Activated naive CD8-positive, alpha-beta T cell (primary cell): ENCODE measurements at regions not wholly inside any gene's neighbourhood (a gene's known extent, or its start where the extent isn't known, plus 50 kb on each side); places are given as distances from the start of the nearest gene placed in this dataset.

ENCODE experiments used
- H3K27ac Mint-ChIP-seq: one replicate; pipeline ENCODE4 v1.8.0; 2021; ENCODE audit warnings: mixed read lengths
- H3K27me3 Mint-ChIP-seq: one replicate; pipeline ENCODE4 v1.8.0; 2021; ENCODE audit warnings: mixed read lengths
- H3K36me3 Mint-ChIP-seq: one replicate; pipeline ENCODE4 v1.8.0; 2021; ENCODE audit warnings: mixed read lengths
- H3K4me1 Mint-ChIP-seq: one replicate; pipeline ENCODE4 v1.8.0; 2021; ENCODE audit warnings: low read depth, mixed read lengths
- H3K4me3 Mint-ChIP-seq: one replicate; pipeline ENCODE4 v1.8.0; 2021; ENCODE audit warnings: mild to moderate bottlenecking, mixed read lengths
- H3K9me3 Mint-ChIP-seq: one replicate; pipeline ENCODE4 v1.8.0; 2021; ENCODE audit warnings: low read depth, mixed read lengths

DNA sequence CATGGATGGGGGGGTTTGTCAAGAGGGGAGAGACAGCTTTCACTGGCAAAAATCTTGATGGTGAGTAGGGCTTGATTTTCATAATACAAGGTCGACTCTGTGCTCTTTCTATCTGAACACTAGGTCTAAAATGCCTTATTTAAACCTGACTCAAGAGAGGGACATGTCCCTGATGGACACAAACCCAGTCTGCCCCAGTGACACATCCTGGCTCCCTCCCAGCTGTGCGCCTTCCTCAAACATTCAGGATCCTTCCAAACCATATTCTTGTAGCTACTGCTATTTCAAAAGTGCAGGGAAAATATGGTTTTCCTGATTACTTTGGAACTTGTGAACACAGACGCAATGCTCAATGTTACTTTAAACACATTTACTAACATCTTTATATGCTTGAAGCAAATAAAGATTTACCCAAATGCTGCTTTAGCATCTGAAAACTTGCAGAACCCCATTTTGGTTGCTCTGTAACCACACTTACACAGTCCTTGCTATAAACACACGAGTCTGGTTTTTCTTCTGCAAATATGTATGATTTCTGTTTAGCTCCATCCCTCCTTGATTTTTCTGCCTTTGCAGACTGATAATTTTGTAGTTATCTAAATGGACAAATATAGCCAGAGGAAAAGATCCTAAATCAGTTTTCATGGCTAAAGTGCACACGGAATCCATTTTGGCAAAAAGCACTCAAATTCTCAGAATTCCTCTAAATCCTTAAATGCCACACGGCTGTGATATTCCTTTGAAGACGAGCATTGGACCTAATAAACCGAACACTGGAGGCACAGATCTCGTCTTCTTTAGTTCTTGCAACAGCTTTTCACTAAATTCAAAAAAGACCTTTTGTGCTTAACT, 499.9 kb upstream of the ZFHX3 start:
- Mint-ChIP-seq H3K36me3 (no peaks in the 10 kb centered on the region), H3K4me1 (peaks cover 4% of the 10 kb centered on the region), H3K9me3 (no peaks in the 10 kb centered on the region), H3K27ac (no peak overlapping the region), H3K4me3 (no peak overlapping the region), H3K27me3 (peaks cover 34% of the 10 kb centered on the region)

DNA sequence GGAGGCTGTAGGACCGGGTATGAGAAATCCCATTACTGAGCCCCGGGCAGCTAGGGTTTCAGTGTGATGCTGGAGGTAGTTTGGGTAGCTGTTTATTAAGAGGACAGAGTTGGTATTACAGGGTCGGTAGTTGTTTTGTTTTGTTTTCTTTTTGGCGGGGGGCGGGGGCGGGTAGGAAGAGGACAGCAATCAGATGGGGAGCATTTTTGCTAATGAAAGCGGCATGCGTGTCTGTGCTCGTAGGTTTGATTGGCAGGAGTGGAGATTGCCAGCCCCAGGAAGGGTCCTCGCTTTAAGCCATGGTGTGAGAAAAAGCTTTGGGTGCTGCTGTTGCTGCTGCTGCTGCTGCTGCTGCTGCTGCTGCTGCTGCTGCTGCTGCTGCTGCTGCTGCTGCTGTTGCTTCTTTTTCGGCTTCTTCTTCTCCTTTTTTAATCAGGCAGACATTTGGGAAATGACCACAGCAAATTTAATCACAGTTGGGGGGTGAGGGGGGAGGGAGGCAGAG, 498.5 kb upstream of the ZFHX3 start:
- Mint-ChIP-seq H3K27me3 (peaks cover 40% of the 10 kb centered on the region), H3K4me3 (no peak overlapping the region), H3K36me3 (no peaks in the 10 kb centered on the region), H3K4me1 (peaks cover 4% of the 10 kb centered on the region), H3K9me3 (no peaks in the 10 kb centered on the region), H3K27ac (no peak overlapping the region)

GRCh38 chr16:73545755-73546154, 497.8 kb upstream of the ZFHX3 start:
- Mint-ChIP-seq H3K27me3 (peaks cover 40% of the 10 kb centered on the region), H3K9me3 (no peaks in the 10 kb centered on the region), H3K4me1 (peaks cover 4% of the 10 kb centered on the region), H3K27ac (no peak overlapping the region), H3K4me3 (no peak overlapping the region), H3K36me3 (no peaks in the 10 kb centered on the region)

DNA sequence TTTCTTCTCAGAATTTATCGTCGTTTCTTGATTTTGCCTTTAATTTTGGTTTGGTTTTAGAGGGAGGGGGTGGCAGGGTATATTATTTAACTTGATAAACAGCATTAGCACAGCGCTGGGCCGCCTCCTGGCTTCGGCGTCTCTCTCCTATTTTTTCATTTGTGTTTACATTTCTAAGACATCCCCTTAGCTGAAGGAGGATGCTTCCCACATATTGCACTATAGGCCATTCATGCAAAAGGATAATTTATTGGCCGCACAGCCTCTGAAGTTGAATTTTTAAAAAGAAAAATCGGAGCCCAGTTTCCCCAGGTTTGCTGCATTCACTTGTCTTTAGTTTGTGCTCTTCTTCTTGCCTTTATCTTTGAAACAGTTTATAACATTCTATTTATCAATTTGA, 497.4 kb upstream of the ZFHX3 start:
- Mint-ChIP-seq H3K9me3 (no peaks in the 10 kb centered on the region), H3K4me1 (peaks cover 4% of the 10 kb centered on the region), H3K4me3 (no peak overlapping the region), H3K27me3 (peaks cover 39% of the 10 kb centered on the region), H3K27ac (no peak overlapping the region), H3K36me3 (no peaks in the 10 kb centered on the region)

DNA sequence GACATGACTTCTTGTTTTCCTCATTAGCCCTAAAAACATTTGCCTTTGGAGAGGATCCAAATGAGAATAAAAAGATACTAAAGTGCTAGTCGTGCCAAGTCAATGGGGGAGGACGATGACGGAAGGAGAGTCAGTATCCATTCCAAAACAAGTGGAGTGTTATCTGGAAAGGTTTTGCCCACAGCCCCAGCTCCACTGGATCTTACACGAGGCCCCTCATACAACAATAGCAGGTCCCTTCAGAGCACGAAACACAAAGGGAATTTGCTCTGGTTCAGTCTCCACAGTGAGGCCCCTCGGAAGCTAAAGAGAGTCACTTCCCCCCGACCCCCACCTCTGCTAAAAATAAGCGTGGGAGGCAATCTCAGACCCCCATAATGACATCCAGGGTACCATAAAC, 496.9 kb upstream of the ZFHX3 start:
- Mint-ChIP-seq H3K27me3 (peaks cover 39% of the 10 kb centered on the region), H3K4me1 (peaks cover 4% of the 10 kb centered on the region), H3K27ac (no peak overlapping the region), H3K9me3 (no peaks in the 10 kb centered on the region), H3K4me3 (no peak overlapping the region), H3K36me3 (no peaks in the 10 kb centered on the region)

- H3K27ac Mint-ChIP-seq: no peak overlapping the region
- H3K4me3 Mint-ChIP-seq: no peak overlapping the region
- no peaks in the 10 kb centered on the region for H3K9me3 Mint-ChIP-seq
- peaks cover 34% of the 10 kb centered on the region for H3K27me3 Mint-ChIP-seq
- no peaks in the 10 kb centered on the region for H3K36me3 Mint-ChIP-seq
- H3K4me1 Mint-ChIP-seq: peaks cover 4% of the 10 kb centered on the region
Observed at GRCh38 chr16:73543970-73544599, 496.2 kb upstream of the ZFHX3 start.

- H3K9me3 Mint-ChIP-seq: no peaks in the 10 kb centered on the region
- H3K27ac Mint-ChIP-seq: no peak overlapping the region
- H3K4me1 Mint-ChIP-seq: peaks cover 4% of the 10 kb centered on the region
- H3K4me3 Mint-ChIP-seq: no peak overlapping the region
- H3K36me3 Mint-ChIP-seq: no peaks in the 10 kb centered on the region
- H3K27me3 Mint-ChIP-seq: peaks cover 34% of the 10 kb centered on the region
Observed at GRCh38 chr16:73543331-73543969, 495.5 kb upstream of the ZFHX3 start.

- no peaks in the 10 kb centered on the region for H3K36me3 Mint-ChIP-seq
- H3K9me3 Mint-ChIP-seq: no peaks in the 10 kb centered on the region
- peaks cover 33% of the 10 kb centered on the region for H3K27me3 Mint-ChIP-seq
- no peak overlapping the region for H3K27ac Mint-ChIP-seq
- H3K4me3 Mint-ChIP-seq: no peak overlapping the region
- H3K4me1 Mint-ChIP-seq: peaks cover 4% of the 10 kb centered on the region
Observed at GRCh38 chr16:73542885-73543284, 495.0 kb upstream of the ZFHX3 start.

GRCh38 chr16:73537921-73538320, 490.0 kb upstream of the ZFHX3 start:
- H3K27ac Mint-ChIP-seq: no peak overlapping the region
- H3K9me3 Mint-ChIP-seq: no peaks in the 10 kb centered on the region
- no peaks in the 10 kb centered on the region for H3K4me1 Mint-ChIP-seq
- no peak overlapping the region for H3K4me3 Mint-ChIP-seq
- peaks cover 8% of the 10 kb centered on the region for H3K27me3 Mint-ChIP-seq
- no peaks in the 10 kb centered on the region for H3K36me3 Mint-ChIP-seq

DNA sequence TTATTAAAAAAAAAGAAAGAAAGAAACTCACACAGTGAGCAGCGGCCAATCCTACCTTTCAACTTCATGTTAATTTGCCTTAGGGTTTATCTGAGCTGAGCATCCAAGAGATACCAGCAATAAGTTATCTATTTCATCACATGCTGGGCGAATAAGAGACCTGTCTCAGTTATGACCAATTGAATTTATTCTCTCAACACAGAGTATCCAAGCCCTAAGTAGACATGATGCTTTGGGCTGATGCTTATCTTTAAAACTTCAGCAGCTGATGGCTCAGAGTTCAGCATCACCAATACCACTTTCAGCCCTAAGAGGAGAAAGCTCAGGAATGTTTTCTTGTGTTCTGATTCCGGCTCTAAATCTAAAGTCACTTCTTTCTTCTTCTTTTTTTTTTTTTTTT, 489.0 kb upstream of the ZFHX3 start:
- no peaks in the 10 kb centered on the region for H3K4me1 Mint-ChIP-seq
- H3K27ac Mint-ChIP-seq: no peak overlapping the region
- H3K4me3 Mint-ChIP-seq: no peak overlapping the region
- no peaks in the 10 kb centered on the region for H3K36me3 Mint-ChIP-seq
- no peaks in the 10 kb centered on the region for H3K9me3 Mint-ChIP-seq
- H3K27me3 Mint-ChIP-seq: no peaks in the 10 kb centered on the region

DNA sequence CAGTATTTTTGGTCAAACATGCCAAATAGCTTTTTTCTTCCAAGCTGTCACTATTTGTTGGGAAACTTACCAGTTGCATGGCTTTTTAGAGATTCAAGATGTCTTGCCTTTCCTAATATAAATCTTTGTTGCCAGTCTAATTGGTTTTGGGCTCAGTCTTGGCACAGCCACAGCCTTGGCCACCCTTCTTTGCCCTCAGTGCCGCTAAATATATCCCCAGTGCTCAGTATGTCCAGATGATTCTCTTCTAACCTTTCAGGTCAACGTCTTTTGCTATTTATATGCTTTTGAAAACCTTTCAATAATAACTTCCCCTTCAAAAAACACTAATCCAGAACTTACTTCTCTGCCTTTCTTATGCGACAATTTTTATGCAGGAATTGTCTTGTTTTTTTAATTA, 483.1 kb upstream of the ZFHX3 start:
- Mint-ChIP-seq H3K4me1 (no peaks in the 10 kb centered on the region), H3K27ac (no peak overlapping the region), H3K4me3 (no peak overlapping the region), H3K27me3 (peaks cover 4% of the 10 kb centered on the region), H3K9me3 (no peaks in the 10 kb centered on the region), H3K36me3 (no peaks in the 10 kb centered on the region)

DNA sequence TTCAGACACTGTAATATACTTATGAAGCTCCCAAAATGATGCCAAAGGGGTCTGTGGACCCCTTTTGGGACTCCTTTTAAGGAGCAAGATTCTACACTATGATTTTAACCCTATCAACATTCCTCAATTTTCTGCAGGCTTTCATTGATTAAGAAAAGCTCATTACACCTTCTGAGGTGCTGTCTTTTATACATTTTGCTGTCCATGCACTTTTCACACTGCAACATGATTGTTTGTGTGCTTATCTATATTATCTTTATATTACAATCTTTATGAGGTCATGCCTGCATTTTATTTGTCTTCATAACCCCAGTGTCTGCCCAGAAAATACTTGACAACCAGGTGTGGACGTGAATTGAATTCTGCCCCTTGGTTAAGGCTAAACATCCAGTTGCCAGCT, 482.6 kb upstream of the ZFHX3 start:
- H3K27ac Mint-ChIP-seq: no peak overlapping the region
- no peak overlapping the region for H3K4me3 Mint-ChIP-seq
- no peaks in the 10 kb centered on the region for H3K36me3 Mint-ChIP-seq
- H3K27me3 Mint-ChIP-seq: peaks cover 4% of the 10 kb centered on the region
- H3K9me3 Mint-ChIP-seq: no peaks in the 10 kb centered on the region
- no peaks in the 10 kb centered on the region for H3K4me1 Mint-ChIP-seq

DNA sequence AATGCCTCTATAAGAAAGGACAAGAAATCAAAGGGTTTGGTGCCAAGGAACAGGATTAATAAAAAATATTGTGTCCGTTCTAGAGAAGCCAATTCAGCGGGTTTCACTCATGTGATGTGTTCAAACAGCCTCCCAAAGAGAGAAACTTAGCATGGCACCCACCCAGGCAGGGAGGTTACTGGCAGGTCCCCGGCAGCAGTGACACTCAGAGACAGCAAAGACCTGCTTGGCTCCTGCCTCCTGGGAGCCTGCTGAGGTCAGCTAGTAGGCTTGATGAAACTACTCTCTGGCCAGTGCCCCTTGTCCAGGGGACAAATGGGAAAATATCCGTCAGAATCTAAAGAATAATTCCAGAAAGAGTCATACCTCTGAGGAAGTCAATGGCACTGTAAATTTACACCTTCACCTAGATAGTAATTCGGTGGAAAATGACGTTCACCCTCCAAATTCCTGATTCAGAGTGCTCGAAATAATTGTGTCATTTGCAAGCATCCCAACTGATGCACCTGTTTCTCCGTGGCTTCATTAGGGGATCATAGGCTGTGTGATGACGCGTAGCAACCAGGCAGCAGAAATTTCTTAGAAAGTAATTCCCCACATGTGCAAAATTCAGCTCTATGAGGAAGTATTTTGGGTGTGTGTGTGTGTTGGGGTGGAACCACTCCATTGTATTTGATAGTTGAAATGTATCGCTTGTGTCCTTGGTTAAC, 481.5 kb upstream of the ZFHX3 start:
- Mint-ChIP-seq H3K9me3 (no peaks in the 10 kb centered on the region), H3K4me3 (no peak overlapping the region), H3K4me1 (no peaks in the 10 kb centered on the region), H3K27me3 (peaks cover 4% of the 10 kb centered on the region), H3K27ac (no peak overlapping the region), H3K36me3 (no peaks in the 10 kb centered on the region)

GRCh38 chr16:73527187-73527586, 479.3 kb upstream of the ZFHX3 start:
- Mint-ChIP-seq H3K27ac (no peak overlapping the region), H3K27me3 (peaks cover 7% of the 10 kb centered on the region), H3K36me3 (no peaks in the 10 kb centered on the region), H3K9me3 (no peaks in the 10 kb centered on the region), H3K4me1 (no peaks in the 10 kb centered on the region), H3K4me3 (no peak overlapping the region)
